Omental fat pad (tissue), 3 donors: ENCODE measurements at regions not wholly inside any gene's neighbourhood (a gene's known extent, or its start where the extent isn't known, plus 50 kb on each side); places are given as distances from the start of the nearest gene placed in this dataset.

Experiments
- ATAC-seq: fragments of 150-250 bp; one replicate; pipeline ENCODE4 v1.9.1; 2016; ENCODE audit warnings: mild to moderate bottlenecking, moderate library complexity; ENCODE audit not compliant: low FRiP score
- DNase-seq: peaks from one replicate; pipeline ENCODE4 v3.0.0-alpha.2; 2019; ENCODE audit warnings: low spot score
- CTCF ChIP-seq, 3 donors: fragments of 450-650 bp; IDR thresholded peaks; one replicate each; pipeline ENCODE4 v1.5.1; 2016 to 2017; ENCODE audit warnings: antibody characterized with exemption in 3 of 3, mild to moderate bottlenecking in 3 of 3, moderate library complexity in 2 of 3

GRCh38 chr7:159253657-159254056 lies 109.0 kb upstream of the VIPR2 start:
- DNase-seq: no peak
- ATAC-seq: peak; percentile 30
- TF ChIP-seq CTCF (IDR thresholded peaks at IDR 0.05): no peak

- DNase-seq (no peak), ATAC-seq (no peak)
- no peak for TF ChIP-seq CTCF (IDR thresholded peaks at IDR 0.05)
Measured at GRCh38 chr7:159250471-159250870, 105.8 kb upstream of the VIPR2 start.

- no peak for TF ChIP-seq CTCF (IDR thresholded peaks at IDR 0.05)
- DNase-seq (no peak), ATAC-seq (no peak)
Measured at GRCh38 chr7:159249671-159250070, 105.0 kb upstream of the VIPR2 start.

GRCh38 chr7:159247910-159248309 lies 103.2 kb upstream of the VIPR2 start:
- DNase-seq (no peak), ATAC-seq (no peak)
- TF ChIP-seq CTCF (IDR thresholded peaks at IDR 0.05): no peak

GRCh38 chr7:159246702-159247480 lies 102.2 kb upstream of the VIPR2 start:
- no peak for DNase-seq
- no peak for TF ChIP-seq CTCF (IDR thresholded peaks at IDR 0.05)
- ATAC-seq: no peak

GRCh38 chr7:159240962-159241361 lies 96.3 kb upstream of the VIPR2 start:
- TF ChIP-seq CTCF (IDR thresholded peaks at IDR 0.05): no peak

GRCh38 chr7:159239028-159239427 lies 94.4 kb upstream of the VIPR2 start:
- no peak for TF ChIP-seq CTCF (IDR thresholded peaks at IDR 0.05)
- ATAC-seq (no peak), DNase-seq (no peak)

More at GRCh38 chr7:159240962-159241361, 96.3 kb upstream of the VIPR2 start:
- ATAC-seq: no peak
- DNase-seq: no peak
